ENCODE measurements at regions not wholly inside any gene's neighbourhood (a gene's known extent, or its start where the extent isn't known, plus 50 kb on each side); places are given as distances from the start of the nearest gene placed in this dataset.

DNA sequence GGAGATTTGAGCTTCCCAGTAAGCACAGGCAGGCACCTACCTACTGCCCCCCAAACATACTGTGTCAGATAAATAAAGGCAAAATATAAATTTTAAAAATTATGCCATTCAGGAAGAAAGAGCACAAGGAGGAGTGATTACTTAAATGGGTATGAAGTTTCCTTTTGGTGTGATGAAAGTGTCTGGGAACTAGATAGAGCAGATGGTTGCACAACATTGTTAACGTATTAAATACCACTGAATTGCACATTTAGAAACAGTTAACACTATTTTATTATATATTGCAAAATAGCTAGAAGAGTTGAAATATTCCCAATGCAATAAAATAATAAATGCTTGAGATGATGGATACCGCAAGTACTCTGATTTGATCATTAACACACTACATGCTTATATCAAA, 374.7 kb upstream of the FGF13 start:
- in situ Hi-C loops (cut with HindIII; ENCODE audit: low pct_unique_long_range_greater_than_20kb, low sequenced_read_pairs): no loop called here
- no peak for DNase-seq (ENCODE audit: low read depth)

DNA sequence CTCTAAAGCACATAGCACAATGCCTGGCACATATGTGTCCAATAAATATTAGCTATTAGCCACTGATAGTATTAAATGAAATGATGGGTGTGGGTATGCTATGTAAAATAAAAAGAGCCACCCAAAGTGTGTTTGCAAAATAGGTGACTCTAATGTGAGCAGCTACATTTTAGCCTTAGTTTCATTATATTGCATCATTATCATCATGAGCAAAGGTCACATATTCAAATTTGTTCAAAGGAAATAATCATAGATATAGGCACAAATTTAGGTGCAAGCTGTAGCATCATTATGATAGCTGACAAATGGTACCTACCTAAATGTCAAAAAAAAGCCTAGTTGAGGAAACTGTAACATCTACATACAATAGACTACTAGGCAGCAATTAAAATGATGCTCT, 373.9 kb upstream of the FGF13 start:
- in situ Hi-C loops (cut with HindIII; ENCODE audit: low pct_unique_long_range_greater_than_20kb, low sequenced_read_pairs): no loop called here
- no peak for DNase-seq (ENCODE audit: low read depth)

DNA sequence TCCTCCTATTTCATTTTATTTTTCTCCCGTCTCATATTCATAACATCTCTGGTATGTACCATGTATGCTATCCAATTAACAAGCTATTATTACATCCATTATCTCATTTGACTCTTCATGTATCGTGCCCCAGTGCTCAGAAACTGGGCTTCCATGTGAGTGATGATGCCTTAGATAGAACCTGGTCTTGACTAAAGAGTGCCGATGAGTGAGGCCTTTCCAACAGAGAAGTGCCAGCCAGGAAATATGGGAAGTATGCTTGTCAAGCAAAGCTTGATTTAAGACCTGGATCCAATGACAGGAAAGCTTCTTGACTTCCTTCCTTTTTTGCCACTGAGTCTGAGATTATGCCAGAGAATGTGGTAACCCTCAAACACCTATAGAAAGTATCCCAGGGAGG, 371.7 kb upstream of the FGF13 start:
- in situ Hi-C loops (cut with HindIII; ENCODE audit: low pct_unique_long_range_greater_than_20kb, low sequenced_read_pairs): no loop called here
- no peak for DNase-seq (ENCODE audit: low read depth)

DNA sequence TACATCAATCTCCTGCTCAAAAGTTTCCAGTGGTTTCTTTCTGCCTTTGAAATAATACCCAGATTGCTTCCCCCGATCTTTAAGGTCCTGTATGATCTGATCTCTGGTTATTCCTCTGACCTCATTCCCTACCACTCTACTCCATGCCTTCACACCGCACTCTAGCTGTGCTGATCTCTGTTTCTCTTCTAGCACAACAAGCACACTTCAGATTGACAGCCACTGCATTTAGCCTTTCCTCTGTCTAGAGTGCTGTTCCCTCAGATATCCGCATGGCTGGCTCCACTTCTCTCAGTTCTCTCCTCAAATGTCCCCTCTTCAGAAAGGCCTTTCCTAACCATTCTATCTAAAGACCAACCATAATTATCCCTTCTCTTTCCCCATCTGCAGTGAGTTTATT, 370.4 kb upstream of the FGF13 start:
- no peak for DNase-seq (ENCODE audit: low read depth)
- in situ Hi-C loops (cut with HindIII; ENCODE audit: low pct_unique_long_range_greater_than_20kb, low sequenced_read_pairs): no loop called here

DNA sequence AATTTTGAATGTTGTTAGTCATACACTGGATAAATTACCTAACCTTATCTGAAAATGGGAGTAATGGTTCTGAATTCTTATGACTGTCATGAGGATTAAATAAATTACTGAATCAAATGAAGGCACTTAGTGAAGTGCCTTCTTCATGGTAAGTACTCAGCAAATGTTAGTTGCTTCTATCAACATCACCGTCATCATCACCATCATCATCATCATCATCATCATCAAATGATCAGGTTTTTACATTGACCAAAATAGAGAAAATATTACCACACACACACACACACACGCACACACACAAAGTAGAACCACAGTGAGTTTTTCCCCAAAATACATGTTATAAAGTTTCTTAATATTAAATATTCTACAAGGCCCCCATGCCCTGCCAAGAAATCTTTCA, 368.3 kb upstream of the FGF13 start:
- DNase-seq (ENCODE audit: low read depth): no peak
- in situ Hi-C loops (cut with HindIII; ENCODE audit: low pct_unique_long_range_greater_than_20kb, low sequenced_read_pairs): no loop called here

DNA sequence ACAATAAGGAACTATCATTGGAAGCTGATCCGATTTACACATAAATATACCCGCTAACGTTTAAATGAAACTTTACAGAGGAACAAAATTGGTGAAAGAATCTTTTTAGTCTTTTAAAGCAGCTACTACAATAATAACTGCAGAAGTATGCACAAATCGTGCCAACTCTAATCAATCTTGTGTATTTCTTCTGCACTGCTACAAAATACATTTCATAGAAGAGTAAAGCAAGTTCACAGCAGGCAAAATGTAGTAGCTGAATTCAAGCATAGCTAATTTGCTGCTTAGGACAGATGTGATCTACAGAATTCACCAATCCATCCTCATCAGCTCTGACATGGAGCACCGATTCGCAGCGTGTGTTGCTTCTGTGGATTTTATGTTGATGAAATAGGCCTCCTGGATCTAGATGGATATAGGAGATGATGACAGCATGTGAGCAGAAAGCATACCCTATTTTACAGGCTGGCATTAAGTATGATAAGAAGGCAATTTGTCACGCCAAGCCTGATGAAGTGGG, 367.3 kb upstream of the FGF13 start:
- in situ Hi-C loops (cut with HindIII; ENCODE audit: low pct_unique_long_range_greater_than_20kb, low sequenced_read_pairs): no loop called here
- DNase-seq (ENCODE audit: low read depth): no peak

DNA sequence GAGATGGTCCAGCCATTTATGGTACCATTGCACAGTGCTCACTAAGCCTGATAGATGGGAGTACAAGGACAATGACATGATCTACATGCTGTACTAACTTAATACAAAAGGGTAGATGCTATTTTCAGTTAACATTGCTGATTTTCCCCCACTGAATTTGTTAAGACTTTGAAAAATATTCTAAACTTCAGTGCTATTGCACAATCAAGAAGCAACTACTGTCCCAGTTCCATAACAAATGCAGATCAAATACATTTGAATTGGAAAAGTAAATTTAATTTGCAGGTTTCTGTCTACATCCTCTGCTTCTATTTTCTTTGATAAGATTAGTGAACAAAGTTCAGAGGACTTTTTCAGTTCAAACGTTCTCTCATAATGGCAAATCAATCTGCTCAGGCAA, 366.8 kb upstream of the FGF13 start:
- in situ Hi-C loops (cut with HindIII; ENCODE audit: low pct_unique_long_range_greater_than_20kb, low sequenced_read_pairs): no loop called here
- no peak for DNase-seq (ENCODE audit: low read depth)

DNA sequence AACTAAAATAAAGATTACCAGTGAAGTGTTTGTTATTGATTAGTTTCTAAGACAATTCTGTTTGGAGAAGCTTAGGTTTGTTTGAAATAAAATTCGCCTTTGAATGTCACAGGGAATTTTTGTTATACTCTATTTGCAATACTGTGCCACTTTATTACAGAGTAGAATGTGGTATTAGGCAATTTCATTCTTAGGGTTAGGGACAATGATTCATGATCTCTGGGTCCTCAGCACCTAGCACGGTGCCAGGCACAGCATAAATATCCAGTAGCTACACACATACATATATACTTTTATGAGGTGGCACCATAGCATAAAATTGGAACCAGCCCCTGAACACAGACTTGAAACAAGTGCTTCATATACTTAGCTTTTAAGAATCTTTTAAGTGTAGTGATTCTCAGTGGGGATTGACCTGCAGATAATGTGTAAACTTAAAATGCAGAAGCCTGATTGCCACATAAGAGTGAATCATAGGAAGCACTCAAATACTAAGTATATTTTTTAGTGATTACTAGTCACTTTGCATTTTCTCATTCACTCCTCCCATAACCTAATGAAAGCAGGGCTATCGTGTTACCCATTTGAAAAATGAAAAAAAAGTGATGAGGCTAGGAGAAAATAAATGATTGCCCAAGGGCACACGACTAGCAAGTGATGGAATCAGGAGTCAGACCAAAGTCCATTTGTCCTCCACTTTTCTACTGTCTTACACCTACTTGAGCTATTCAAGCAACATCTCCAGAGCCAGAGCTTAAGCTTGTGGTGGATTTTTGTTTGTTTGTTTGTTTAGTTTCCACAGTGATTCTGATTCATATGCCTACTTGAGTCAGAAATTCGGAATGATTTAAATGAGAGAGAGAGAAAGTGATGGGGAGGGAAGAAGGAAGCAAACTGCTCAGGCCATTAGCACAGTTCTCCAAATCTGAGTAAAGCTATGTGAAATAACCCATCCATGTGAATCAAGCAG, 366.0 kb upstream of the FGF13 start:
- peak; percentile 91 for DNase-seq (ENCODE audit: low read depth)
- in situ Hi-C loops (cut with HindIII; ENCODE audit: low pct_unique_long_range_greater_than_20kb, low sequenced_read_pairs): no loop called here

DNA sequence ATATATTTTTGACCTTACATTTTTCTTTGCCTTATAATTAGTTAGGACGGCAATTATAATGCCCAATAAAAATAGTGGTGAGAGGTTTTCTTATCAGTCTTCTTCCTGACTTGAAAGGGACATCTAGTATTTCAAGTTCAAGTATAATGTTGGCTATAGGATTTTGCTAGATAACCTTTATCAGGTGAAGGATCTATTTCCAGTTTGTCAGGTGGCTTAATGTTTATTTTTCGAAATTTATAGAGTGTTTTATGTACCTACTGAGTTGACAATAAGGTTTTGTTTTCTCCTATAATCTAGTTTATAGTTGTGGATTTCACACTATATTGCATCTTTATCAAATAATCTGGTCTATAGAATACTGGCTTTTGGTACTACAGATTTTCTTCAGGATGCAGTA, 351.8 kb upstream of the FGF13 start:
- no peak for DNase-seq (ENCODE audit: low read depth)
- in situ Hi-C loops (cut with HindIII; ENCODE audit: low pct_unique_long_range_greater_than_20kb, low sequenced_read_pairs): no loop called here

DNA sequence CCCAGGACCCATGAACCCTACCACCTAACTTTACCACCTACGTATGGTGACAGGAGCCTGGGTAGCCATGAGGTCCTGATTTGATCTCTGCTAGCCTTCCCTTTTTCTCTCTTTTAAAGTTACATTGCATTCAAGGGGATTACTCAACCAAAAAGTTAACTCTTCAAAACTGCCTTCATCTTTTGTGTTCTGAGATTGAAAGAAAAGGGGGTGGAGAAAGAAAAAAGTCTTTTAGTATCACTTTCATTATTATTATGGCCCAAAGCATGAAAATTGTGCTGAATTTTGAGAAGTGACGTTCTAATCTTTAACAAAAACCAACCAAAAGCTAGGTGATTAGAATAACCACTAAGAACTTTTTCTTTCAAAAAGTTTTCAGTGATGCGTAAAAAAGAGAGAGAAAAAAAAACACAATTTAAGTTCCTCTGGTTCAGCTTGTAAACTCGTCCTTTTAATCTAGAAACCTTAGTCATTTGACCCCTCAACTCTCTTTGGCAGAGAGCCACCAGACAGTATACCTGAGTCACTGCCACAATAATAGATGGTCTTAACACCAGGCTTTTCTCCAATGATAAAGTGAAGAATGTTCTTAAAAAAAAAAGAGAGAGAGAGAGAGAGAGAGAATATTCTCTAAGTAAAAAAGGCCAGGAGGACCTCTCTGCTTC, 347.4 kb upstream of the FGF13 start:
- peak; percentile 88 for DNase-seq (ENCODE audit: low read depth)

DNA sequence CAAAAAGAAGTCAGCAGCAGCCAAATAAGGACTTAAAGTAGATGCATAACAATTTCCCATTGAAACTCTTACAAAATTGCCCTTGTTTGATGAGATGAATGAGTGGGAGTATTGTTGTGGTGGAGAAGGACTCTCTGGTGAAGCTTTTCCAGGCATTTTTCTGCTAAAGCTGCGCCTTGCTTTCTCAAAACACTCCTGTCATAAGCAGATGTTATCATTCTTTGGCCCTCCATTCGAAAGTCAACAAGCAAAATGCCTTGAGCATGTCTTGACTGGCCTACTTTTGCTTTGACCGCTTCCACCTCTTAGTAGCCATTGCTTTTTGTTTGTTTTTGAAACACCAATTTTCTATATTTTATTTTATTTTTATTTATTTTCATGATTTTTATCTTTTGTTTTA, 340.9 kb upstream of the FGF13 start:
- no peak for DNase-seq (ENCODE audit: low read depth)
- in situ Hi-C loops (cut with HindIII; ENCODE audit: low pct_unique_long_range_greater_than_20kb, low sequenced_read_pairs): no loop called here

More for the DNA sequence above, 347.4 kb upstream of the FGF13 start:
- in situ Hi-C loops (cut with HindIII; ENCODE audit: low pct_unique_long_range_greater_than_20kb, low sequenced_read_pairs): no loop called here

DNA sequence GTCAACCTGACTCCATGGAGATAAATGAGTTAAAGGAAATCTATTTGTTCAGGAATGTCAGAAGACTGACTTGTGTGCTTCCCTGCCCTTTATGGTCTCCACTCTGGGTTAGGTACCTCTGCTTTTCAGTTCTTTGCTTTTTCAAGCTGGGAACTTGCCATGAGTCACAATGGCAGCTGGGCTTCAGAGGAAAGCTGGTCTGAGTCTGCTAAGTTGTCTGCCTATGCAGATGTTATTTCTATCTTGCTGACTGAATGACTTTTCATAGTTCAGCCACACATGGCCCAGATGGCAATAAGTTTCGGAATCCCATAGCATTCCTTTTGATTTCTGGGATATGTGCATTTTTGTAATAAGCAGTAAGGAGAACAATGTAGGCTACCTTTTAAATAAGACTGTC, 337.9 kb upstream of the FGF13 start:
- in situ Hi-C loops (cut with HindIII; ENCODE audit: low pct_unique_long_range_greater_than_20kb, low sequenced_read_pairs): no loop called here
- DNase-seq (ENCODE audit: low read depth): no peak

DNA sequence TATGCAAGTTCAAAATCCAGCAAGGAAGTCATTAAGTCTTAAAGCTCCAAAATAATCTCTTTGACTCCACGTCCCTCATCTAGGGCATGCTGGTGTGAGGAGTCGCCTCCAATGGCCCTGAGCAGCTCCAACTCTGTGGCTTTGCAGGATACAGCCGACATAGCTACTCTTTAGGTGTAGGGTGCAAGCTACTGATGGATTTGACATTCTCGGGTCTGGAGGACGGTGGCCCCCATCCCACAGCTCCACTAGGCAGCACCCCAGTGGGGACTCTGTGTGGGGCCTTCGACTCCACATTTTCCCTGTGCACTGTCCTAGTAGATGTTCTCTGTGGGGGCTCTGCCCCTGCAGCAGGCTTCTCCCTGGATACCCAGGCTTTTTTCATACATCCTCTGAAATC, 333.2 kb upstream of the FGF13 start:
- in situ Hi-C loops (cut with HindIII; ENCODE audit: low pct_unique_long_range_greater_than_20kb, low sequenced_read_pairs): no loop called here
- no peak for DNase-seq (ENCODE audit: low read depth)

DNA sequence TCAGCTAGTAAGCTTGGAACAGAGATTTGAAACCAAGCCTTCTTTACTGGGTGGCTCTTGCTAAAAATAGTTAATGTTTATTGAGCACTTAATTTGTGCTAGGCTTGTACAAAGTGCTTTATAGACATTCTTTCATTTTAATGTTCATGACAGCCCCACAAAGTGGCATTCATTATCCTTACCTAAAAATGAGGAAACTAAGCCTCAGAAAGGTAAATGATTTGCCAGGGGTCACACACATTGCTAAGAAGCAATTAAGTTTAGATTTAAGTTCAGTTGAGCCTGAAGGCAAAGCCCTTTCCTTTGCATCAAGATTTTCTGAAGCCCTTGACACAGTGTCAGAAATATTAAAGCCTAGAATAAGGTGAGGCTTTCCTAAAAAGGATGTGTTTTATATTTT, 327.5 kb upstream of the FGF13 start:
- in situ Hi-C loops (cut with HindIII; ENCODE audit: low pct_unique_long_range_greater_than_20kb, low sequenced_read_pairs): no loop called here
- no peak for DNase-seq (ENCODE audit: low read depth)

DNA sequence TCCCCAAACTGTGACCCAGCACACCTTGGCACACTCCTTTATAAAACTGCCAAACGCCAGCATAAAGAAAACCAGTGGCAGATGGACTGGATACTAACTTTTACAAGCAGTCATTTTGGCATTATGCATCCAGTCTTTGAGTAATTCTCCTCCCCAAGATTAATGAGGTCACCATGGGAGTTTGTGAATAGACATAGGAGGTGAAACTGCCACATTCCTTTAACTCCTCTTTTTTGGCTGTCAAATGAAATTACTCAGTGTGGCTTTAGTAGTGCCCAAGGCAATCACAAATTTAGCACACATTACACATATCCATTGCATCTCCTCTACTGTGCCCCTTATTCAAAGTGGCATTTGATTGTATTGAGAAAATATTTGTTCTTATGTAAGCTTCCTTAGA, 315.3 kb upstream of the FGF13 start:
- in situ Hi-C loops (cut with HindIII; ENCODE audit: low pct_unique_long_range_greater_than_20kb, low sequenced_read_pairs): no loop called here
- DNase-seq (ENCODE audit: low read depth): no peak

DNA sequence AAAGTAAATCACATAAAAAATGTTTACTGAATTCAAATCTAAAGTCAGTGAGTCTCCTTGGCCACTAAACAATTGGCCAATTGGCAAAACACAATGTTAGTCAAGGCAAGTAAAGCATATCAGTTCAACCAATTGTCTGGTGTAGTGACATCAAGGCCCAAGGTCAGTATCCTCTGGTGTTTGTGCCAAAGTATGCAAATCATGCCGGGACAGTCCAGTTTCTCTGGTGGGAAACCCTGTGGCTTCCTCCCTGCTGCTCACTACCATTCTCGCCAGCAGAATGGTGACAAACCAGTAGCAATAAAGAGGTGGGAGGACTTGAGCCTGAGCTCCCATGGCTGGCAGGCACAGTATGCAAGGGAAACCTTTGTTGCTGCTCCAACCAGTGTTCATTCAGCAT, 314.9 kb upstream of the FGF13 start:
- DNase-seq (ENCODE audit: low read depth): no peak
- in situ Hi-C loops (cut with HindIII; ENCODE audit: low pct_unique_long_range_greater_than_20kb, low sequenced_read_pairs): no loop called here

DNA sequence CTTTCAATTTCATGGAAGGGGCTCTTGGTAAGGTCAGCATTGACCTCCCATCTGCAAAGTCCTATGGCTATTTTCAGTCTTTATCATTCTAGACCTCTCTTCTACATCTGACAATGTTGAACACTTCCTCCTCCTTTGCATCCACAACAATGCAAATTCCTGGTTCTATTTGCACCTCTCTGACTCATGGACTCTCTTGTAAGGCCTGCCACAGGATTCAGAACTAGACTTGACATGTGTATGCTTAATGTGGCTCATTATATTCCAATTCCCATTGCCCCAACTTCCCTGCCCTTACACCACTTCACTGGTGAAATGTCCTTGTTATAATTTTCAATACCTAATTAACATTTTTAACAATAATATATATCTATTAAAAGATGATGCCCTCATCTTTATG, 314.3 kb upstream of the FGF13 start:
- in situ Hi-C loops (cut with HindIII; ENCODE audit: low pct_unique_long_range_greater_than_20kb, low sequenced_read_pairs): no loop called here
- DNase-seq (ENCODE audit: low read depth): no peak

DNA sequence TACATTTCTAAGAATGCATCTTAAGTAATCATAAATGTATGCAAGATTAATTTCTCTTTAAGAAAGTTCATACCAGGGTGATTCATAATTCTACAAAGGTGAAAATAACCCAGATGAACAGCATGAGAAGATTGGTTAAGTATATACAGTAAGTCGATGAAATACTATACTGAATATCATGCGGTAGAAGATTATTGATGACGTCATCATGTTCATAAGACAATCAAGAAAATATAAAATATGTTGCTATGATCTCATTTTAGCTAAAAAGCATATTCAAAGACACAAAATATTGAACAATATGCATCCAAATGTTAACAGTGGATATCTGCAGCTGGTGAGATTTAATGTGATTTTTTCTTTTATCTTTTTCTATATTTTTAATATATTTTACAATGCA, 312.0 kb upstream of the FGF13 start:
- in situ Hi-C loops (cut with HindIII; ENCODE audit: low pct_unique_long_range_greater_than_20kb, low sequenced_read_pairs): no loop called here
- no peak for DNase-seq (ENCODE audit: low read depth)

DNA sequence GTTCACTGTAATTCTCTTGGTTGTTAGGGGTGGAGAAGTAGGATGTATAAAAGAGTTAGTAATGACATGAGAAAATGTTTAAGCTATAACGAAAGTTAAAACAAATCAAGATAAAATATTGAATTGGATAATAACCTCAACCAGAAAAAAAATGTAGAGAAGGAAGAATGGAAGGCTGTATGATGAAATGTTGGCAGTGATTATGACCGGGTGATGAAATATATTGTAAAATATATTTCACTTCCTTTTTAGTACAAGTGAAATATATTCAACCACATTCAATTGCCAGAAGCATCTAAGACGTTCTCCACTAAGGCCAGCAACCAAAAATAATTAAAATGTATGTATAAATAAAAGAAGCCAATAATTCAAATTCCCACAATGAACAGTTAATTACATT, 309.3 kb upstream of the FGF13 start:
- DNase-seq (ENCODE audit: low read depth): no peak
- in situ Hi-C loops (cut with HindIII; ENCODE audit: low pct_unique_long_range_greater_than_20kb, low sequenced_read_pairs): no loop called here

DNA sequence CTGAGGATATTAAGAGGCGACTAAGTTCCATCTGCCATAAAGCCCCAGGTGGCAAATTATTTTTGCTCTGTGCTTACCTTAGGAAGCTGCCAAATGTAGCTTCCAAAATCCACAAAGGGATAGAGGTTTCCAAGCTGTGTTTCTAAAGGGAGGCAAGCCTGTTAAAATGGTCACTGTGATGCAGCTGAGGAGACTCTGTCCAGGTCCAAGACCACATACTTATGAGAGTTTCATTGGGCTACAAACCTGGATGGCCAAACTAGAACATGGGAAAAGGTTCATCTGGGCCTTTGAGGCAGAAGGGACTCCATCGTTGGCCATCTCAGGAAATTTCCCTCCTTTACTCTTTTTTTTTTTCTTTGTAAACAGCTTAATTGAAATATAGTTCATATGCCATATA, 306.9 kb upstream of the FGF13 start:
- DNase-seq (ENCODE audit: low read depth): no peak
- in situ Hi-C loops (cut with HindIII; ENCODE audit: low pct_unique_long_range_greater_than_20kb, low sequenced_read_pairs): no loop called here
